ENCODE measurements at regions not wholly inside any gene's neighbourhood (a gene's known extent, or its start where the extent isn't known, plus 50 kb on each side); places are given as distances from the start of the nearest gene placed in this dataset.
"Not testable (repeated sequence)": the region's sequence is repeated elsewhere in the genome, so short reads cannot be mapped to it uniquely, and the experiment has no call there.

DNA sequence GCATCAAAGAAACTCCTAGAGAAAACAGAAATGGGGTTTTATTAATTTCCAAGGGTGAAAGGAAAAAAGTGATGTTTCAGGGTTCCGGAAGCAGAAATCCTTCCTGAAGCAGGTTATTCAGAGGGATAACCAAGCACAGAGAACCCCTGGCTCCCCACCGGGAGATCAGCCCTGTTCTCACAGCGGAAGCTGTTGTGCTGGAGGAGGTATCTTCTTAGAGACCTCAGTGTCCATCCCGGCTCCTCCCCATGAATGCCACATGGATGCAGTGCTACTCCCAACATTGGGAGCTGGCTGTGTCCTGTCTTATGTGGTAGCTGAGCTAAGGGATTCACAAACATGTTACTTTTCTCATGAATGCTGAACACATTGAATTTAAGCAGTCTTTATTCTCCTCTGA is 80.9 kb upstream of the IRX2 start:
- DNase-seq: no peak

GRCh38 chr5:2829239-2829638 is 77.8 kb upstream of the IRX2 start:
- no peak for DNase-seq

DNA sequence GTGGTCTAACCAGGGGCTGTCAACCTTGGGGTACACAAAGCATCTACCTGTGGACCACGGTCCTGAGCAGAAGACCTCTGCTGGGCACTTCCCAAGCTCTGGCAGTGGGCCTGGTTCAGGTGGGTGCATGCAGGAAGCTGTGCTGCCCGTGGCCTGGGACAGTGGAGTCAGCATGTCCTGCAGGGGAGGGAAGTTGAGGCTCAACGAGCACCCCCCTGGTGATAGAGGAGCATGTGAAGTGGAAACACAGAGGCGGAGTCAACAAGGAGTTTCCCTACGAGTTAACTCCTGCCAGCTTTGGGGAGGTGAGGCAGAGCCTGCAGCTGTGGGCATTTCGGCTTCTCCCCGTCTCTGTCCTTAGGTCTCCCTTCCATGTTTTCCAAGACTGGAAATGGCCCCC is 67.5 kb upstream of the IRX2 start:
- DNase-seq: no peak

DNA sequence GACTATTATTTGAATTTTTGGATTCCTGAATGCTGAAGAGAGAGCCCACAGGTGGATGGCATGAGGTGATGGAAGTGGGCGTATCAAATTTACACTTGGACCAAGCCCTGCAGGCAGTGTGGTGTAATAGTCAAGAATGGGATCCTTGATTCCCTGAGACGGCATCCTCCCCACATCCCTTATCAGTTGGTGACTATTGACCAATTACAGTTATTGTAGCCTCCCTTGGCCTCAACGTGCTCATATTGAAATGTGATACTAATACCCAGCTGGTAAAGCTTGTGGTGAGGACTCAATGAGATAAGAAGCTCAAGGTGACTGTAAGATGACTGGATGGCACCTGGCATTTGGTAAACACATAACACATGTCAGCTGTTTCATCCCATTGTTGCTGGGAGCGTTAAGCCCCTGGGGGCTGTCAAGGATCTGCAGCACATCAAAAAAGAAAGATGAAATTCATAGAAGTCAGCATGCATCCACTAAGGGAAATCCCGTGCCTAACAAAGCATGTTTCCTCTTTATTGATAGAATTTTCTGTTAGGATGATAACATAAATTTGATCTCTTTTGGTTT is 65.6 kb upstream of the IRX2 start:
- no peak for DNase-seq

DNA sequence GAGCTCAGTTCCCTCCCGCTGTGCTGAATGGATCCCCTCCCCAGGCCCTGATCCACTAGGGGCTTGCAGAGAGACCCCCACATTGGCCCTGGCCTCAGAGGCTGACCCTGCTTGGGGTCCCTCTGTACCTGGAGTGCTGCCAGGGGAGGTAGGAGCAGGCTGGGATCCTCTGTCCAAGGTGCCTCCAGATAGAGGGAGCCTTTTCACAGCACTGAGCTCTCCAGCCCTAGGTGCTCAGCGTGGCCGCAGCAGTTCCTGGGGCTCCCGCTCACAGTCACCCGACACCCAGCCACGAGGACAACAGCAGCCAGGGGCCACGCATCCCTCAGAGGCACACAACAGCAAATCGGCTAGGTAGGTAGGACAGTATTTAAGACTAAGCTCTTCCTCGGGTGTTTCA is 62.2 kb upstream of the IRX2 start:
- no peak for DNase-seq

DNA sequence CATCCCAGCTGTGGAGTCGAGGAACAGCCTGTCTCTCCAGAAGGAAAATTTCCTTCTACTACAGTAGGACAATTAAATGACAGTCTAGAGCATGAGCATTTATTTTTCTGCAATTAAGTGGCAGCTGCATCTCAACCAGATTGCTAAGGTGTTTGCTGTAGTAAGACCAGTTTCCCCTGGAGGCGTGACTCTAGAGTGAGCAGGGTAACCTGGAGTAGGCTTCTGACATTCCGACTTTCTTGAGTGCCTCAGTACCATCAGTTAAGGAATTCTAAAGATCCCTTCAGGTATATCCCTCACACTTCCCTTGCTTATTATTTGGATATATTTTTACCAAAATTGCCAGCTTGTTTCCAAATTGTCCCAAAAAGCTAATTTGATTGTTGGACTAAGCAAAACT is 59.2 kb upstream of the IRX2 start:
- no peak for DNase-seq

- DNase-seq: not testable (repeated sequence)
Measured at GRCh38 chr5:2807244-2807643, 55.8 kb upstream of the IRX2 start.

DNA sequence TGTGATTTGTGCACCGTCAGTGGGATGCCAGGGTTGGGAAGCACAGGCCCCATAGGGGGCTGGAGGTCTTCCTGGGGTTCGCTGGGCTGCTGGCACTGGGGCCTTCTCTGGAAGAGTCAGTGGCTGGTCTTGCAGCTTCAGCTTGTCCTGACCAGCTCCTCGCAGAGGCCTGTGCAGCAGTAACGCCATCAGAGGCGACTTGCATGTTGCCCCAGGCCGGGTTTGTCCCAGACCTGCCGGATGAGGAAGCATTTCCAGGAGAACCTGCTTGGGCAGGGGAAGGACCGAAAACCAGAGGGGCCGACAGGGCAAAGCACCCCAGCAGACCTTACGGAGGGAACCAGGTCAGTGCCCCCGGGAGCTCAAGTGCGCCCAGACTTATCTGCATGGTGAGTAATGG is 54.7 kb upstream of the IRX2 start:
- DNase-seq: no peak

- DNase-seq: no peak
Measured at GRCh38 chr5:2805080-2805479, 53.6 kb upstream of the IRX2 start.

DNA sequence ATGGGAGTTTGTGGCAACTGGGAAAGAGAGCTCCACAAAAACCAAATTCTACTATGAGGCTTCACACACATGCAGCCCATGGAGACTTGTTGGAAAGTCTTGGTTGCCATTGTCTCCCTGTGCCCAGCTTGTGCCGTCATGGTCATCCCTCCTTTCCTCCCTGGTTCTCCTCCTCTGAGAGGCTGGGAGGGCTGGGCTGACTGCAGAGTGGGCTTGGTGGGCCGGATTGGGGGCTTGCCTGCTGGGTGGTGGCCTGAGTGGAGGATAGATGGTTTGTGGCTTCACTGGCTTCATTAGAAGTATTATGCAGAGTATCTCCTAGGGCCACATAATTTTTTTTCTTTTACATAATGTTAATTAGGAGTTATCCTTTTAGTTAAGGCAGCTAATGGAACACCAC is 52.3 kb upstream of the IRX2 start:
- DNase-seq: no peak

DNA sequence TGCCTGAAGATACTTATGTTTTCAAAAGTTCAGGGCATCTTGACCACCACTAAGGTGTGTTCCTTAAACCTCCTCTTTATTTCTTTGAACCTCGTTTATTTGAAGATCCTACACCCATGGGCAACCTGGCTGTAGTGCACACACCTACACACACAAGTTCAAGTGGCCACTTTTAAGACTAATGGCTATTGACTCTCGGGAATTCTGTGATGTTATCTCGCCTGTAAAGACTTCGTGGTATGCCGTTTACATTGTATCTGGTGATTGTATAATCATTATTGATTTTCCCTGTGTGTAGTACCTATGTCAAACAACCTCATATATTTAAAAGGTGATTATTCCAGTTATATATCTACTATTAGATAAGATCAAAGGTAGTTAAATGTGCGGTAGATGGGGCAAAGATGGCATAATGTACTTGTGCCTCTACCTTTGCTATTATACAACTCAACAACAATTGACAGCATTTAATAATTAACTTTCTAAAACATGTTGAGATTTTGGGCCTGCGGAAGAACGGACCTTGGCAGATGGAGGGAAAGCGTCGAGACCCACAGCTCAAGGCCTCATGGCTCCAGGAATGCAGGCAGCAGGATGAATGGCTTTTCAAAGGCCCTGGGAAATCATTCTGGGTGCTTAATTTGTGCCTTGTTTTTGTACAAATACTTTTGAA is 51.4 kb upstream of the IRX2 start:
- no peak for DNase-seq

GRCh38 chr5:2801577-2802525 is 50.4 kb upstream of the IRX2 start:
- no peak for DNase-seq
